ENCODE measurements at regions not wholly inside any gene's neighbourhood (a gene's known extent, or its start where the extent isn't known, plus 50 kb on each side); places are given as distances from the start of the nearest gene placed in this dataset.

DNA sequence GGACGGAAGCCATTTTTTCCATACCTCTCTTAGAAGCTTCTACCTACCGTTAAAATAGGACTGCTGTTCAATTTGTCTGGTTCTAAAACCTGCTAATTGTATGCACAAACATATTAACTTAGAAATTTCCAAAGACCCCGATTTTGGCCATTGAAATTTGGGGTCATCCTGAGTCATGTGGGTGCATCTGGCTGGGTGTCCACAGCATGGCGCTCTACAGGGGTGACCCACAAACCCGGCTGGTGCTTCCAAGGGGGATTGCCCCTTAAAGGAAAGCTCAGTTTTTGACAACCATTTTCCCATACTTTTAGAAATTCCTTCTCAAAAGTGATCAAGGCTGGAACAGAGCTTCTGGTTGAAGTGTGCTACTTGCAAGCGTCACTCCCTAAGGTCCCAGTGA, 83.9 kb upstream of the EIF5 start:
- Histone ChIP-seq H3K9me3 (replicated peaks) (no peaks in the 10 kb centered on the region; the same call in 1 of the 2 replicates), H3K27ac (no peak overlapping the region), H3K4me1 (replicated peaks) (peaks cover 17% of the 10 kb centered on the region), H3K4me3 (no peak overlapping the region), H3K36me3 (no peaks in the 10 kb centered on the region), H3K27me3 (replicated peaks) (no peaks in the 10 kb centered on the region)
- DNase-seq (ENCODE audit: low read depth in 1 of 2, low spot score in 2 of 2) = no peak

DNA sequence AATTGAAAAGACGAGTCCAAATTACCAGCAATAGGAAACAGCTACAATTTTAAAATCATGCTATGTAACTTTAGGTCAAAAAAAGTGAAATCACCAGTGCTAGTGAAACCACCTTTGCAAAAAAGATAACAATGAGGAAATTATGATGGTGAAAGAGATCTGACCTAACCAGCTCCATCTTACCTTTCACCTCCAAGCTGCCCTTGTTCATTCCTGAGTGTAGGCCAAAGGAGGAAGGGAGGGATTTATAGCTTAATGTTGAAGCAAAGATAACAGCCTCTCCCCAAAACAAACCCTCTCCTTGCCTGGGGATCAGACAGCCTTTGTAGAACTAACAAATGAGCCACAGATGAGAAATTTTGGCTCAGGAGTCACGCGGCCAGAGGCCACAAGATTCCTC, 83.2 kb upstream of the EIF5 start:
- no peaks in the 10 kb centered on the region for H3K27me3 ChIP-seq (replicated peaks)
- no peak for DNase-seq (ENCODE audit: low read depth in 1 of 2, low spot score in 2 of 2)
- H3K4me1 ChIP-seq (replicated peaks) = peaks cover 10% of the 10 kb centered on the region
- no peaks in the 10 kb centered on the region for H3K36me3 ChIP-seq
- H3K4me3 ChIP-seq = no peak overlapping the region
- no peaks in the 10 kb centered on the region; the same call in 1 of the 2 replicates for H3K9me3 ChIP-seq (replicated peaks)
- H3K27ac ChIP-seq = no peak overlapping the region

DNA sequence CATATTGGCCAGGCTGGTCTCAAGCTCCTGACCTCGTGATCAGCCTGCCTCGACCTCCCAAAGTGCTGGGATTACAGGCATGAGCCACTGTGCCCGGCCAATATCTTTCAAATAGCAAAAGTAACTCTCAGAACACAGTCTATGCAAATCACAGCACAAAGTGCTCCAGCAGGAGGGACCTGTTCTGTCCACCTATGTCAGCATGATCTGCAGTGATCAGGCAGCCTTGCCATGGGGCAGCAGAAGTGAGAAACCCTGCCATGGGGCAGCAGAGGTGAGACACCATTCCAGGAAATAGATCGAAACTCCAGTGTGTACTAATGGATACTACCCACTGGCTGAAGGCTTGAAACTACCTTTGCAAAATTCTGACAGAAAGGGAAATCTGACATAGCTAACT, 78.5 kb upstream of the EIF5 start:
- H3K27me3 ChIP-seq (replicated peaks) = no peaks in the 10 kb centered on the region
- peaks cover 13% of the 10 kb centered on the region for H3K4me1 ChIP-seq (replicated peaks)
- H3K4me3 ChIP-seq = no peak overlapping the region
- H3K9me3 ChIP-seq (replicated peaks) = no peaks in the 10 kb centered on the region; the same call in 1 of the 2 replicates
- DNase-seq (ENCODE audit: low read depth in 1 of 2, low spot score in 2 of 2) = no peak
- no peak overlapping the region for H3K27ac ChIP-seq
- H3K36me3 ChIP-seq = no peaks in the 10 kb centered on the region

DNA sequence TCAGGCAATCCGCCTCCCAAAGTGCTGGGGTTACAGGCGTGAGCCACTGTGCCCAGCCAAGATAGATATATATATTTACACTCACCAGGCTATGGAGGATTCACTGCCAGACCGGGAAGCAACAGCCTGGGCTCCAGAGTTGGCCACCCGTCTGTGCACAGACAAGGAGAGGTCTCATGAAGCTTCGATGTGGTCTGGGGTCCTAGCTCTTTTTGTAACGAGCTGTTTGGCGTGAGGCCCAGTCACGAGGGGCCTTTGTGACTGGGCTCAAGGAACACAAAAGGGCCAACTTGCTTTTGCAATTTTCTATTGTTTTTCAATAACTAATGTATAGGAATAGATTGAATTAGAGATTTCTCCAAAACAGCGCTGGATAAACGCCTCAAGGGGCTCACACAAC, 77.6 kb upstream of the EIF5 start:
- Histone ChIP-seq H3K27ac (no peak overlapping the region), H3K36me3 (no peaks in the 10 kb centered on the region), H3K4me3 (no peak overlapping the region), H3K4me1 (replicated peaks) (peaks cover 17% of the 10 kb centered on the region), H3K27me3 (replicated peaks) (no peaks in the 10 kb centered on the region), H3K9me3 (replicated peaks) (no peaks in the 10 kb centered on the region; the same call in 1 of the 2 replicates)
- DNase-seq (ENCODE audit: low read depth in 1 of 2, low spot score in 2 of 2) = no peak

DNA sequence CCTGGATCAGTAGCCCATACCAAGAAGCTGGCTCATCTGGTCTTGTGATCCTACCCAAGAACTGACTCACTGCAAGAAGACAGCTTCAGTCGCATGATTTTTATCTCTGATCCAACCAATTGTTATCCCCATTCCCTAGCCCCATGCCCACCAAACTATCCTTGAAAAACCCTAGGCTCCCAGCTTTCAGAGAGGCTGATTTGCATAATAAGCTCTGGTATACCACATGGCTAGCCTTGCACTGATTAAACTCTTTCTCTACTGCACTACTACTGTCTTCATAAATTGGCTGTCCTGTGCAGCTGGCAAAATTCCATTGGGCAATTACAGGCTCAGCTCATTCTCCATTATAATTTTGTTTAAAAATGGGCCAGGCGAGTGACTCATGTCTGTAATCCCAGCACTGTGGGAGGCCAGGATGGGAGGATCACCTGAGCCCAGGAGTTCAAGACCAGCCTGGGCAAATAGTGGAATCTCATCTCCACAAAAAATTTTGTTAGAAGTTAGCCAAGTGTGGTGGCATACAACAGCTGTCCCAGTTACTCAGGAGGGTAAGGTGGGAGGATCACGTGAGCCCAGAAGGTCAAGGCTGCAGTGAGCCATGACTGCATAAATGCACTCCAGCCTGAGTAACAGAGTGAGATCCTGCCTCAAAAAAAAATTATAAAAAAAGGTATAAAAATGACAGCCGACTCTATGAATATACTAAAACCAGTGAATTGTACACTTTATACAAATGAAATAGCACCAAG, 76.7 kb upstream of the EIF5 start:
- peaks cover 24% of the 10 kb centered on the region for H3K4me1 ChIP-seq (replicated peaks)
- H3K4me3 ChIP-seq = no peak overlapping the region
- no peak overlapping the region for H3K27ac ChIP-seq
- H3K36me3 ChIP-seq = no peaks in the 10 kb centered on the region
- H3K9me3 ChIP-seq (replicated peaks) = no peaks in the 10 kb centered on the region
- H3K27me3 ChIP-seq (replicated peaks) = no peaks in the 10 kb centered on the region
- DNase-seq (ENCODE audit: low read depth in 1 of 2, low spot score in 2 of 2) = peak in 1 of 2 experiments; percentile 11

DNA sequence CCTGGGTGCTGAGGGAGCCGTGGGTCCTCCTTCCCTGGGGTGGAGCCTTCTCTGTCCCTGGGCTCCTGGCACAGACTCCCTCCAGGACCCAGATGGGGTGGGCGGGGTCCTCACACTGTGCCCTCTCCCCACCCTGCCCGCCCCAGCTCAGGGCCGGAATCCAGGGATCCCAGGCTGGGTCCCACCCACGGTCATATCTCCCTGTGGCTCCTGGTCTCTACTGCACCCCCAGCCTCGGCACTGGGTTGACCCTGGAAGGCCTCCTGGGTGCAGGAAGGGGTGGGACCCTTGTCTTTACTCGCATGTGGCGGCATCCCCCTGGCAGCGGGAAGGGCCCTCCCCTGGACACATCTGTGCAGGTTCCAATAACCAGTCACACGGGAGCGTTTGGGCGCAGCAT, 75.8 kb upstream of the EIF5 start:
- H3K4me3 ChIP-seq = no peak overlapping the region
- no peaks in the 10 kb centered on the region for H3K27me3 ChIP-seq (replicated peaks)
- H3K27ac ChIP-seq = no peak overlapping the region
- no peaks in the 10 kb centered on the region for H3K9me3 ChIP-seq (replicated peaks)
- peaks cover 24% of the 10 kb centered on the region for H3K4me1 ChIP-seq (replicated peaks)
- no peaks in the 10 kb centered on the region for H3K36me3 ChIP-seq
- no peak for DNase-seq (ENCODE audit: low read depth in 1 of 2, low spot score in 2 of 2)

DNA sequence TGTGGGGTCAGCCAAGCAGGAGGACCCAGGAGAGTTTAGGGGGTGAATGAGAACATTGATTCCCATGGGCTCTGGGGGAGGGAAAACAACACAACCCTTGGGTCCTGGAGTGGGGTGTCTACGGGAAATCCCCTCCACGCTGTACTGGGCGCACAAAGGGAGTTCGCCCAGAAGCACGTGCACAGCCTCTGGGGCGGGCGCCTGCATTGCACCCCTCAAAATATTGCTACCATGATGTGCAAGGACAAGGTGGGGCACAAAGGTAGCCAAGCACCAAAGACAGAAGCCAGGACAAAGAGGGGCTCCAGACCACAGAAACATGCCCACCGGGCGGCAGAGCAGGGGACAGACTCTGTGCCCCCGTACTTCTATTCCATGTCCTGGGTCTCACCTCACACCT, 74.9 kb upstream of the EIF5 start:
- Histone ChIP-seq H3K27me3 (replicated peaks) (no peaks in the 10 kb centered on the region), H3K4me1 (replicated peaks) (peaks cover 24% of the 10 kb centered on the region), H3K9me3 (replicated peaks) (no peaks in the 10 kb centered on the region), H3K27ac (no peak overlapping the region), H3K36me3 (no peaks in the 10 kb centered on the region), H3K4me3 (no peak overlapping the region)
- DNase-seq (ENCODE audit: low read depth in 1 of 2, low spot score in 2 of 2) = no peak

DNA sequence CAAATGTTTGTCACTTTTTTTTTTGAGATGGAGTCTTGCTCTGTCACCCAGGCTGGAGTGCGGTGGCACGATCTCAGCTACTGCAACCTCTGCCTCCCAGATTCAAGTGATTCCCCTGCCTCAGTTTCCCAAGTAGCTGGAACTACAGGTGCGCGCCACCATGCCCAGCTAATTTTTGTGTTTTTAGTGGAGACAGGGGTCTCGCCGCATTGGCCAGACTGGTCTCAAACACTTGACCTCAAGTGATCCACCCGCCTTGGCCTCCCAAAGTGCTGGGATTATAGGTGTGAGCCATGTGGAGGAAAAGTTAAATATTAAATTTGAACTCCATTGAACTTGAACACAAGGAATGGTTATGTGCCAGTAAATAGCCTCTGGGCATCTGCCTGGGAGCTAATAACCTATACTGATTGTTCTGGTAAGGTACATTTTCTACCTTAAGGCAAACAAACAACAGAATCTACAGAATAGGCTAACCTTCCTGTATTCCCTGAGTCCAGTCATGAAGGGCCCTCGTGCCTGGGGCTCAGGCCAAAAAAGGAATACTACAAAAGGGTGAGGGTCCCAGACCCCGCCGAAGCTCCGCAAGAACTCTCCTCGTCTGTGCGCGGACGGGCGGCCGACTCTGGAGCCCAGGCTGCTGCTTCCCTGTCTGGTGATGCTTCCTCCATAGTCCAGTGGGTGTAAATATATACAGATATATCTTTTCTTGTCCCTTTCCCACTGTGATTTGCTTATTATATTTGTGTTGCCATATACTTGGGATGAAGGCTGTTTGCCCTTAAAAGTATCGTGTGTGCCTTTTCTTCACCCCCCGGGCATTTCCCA, 74.0 kb upstream of the EIF5 start:
- Histone ChIP-seq H3K27ac (peak overlapping the region; percentile 72), H3K9me3 (replicated peaks) (no peaks in the 10 kb centered on the region), H3K36me3 (no peaks in the 10 kb centered on the region), H3K4me3 (peak overlapping the region; percentile 42), H3K4me1 (replicated peaks) (peaks cover 24% of the 10 kb centered on the region), H3K27me3 (replicated peaks) (no peaks in the 10 kb centered on the region)
- DNase-seq (ENCODE audit: low read depth in 1 of 2, low spot score in 2 of 2) = no peak

DNA sequence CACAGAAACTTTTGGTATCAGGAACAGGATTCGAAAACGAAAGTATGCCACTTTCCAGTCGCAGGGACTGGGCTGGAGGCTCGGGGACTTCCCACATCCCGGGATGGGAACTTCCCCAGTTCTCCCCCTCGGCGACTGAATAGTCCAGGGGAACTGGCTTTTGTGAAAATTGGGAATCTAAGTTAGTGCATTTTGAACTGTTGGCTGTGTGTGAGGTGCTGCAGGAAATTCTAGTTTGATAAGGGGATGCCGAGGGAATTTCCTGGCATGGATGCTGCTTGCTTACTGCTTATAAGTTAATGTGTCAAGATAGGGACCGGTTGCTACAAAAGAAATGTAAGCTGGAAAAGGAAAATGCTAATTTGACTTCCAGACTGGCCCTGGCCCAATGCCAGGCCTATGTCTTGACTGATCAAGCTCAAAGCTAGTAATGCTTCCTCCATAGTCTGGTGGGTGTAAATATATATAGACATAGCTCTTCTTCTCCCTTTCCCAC, 73.4 kb upstream of the EIF5 start:
- H3K27ac ChIP-seq = peak overlapping the region; percentile 72
- H3K27me3 ChIP-seq (replicated peaks) = no peaks in the 10 kb centered on the region
- no peaks in the 10 kb centered on the region for H3K36me3 ChIP-seq
- no peaks in the 10 kb centered on the region for H3K9me3 ChIP-seq (replicated peaks)
- peaks cover 24% of the 10 kb centered on the region for H3K4me1 ChIP-seq (replicated peaks)
- DNase-seq (ENCODE audit: low read depth in 1 of 2, low spot score in 2 of 2) = peak; percentile 68 to 82
- H3K4me3 ChIP-seq = peak overlapping the region; percentile 42

DNA sequence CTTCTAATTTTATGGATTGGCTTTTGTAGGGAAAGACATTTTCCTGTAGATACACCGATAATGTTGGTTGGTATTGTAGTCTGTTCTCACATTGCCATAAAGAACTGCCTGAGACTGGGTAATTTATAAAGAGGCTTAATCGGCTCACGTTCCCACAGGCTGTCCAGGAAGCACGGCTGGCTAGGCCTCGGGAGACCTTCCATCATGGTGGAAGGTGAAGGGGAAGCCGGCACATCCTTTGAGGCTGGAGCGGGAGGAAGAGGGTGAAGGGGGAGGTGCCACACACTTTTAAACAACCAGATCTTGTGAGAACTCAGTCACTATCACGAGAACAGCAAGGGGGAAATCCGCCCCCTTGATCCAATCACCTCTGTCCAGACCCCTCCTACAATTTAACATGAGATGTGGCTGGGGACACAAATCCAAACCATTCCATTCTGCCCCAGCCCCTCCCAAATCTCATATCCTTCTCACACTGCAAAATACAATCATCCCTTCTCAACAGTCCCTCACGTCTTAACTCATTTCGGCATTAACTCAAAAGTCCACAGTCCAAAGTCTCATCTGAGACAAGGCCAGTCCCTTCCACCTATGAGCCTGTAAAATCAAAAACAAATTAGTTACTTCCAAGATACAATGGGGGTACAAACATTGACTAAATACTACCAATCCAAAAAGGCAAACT, 66.7 kb upstream of the EIF5 start:
- Histone ChIP-seq H3K36me3 (no peaks in the 10 kb centered on the region), H3K4me3 (no peak overlapping the region), H3K27me3 (replicated peaks) (no peaks in the 10 kb centered on the region), H3K9me3 (replicated peaks) (no peaks in the 10 kb centered on the region), H3K27ac (no peak overlapping the region), H3K4me1 (replicated peaks) (no peaks in the 10 kb centered on the region)
- DNase-seq (ENCODE audit: low read depth in 1 of 2, low spot score in 2 of 2) = no peak

DNA sequence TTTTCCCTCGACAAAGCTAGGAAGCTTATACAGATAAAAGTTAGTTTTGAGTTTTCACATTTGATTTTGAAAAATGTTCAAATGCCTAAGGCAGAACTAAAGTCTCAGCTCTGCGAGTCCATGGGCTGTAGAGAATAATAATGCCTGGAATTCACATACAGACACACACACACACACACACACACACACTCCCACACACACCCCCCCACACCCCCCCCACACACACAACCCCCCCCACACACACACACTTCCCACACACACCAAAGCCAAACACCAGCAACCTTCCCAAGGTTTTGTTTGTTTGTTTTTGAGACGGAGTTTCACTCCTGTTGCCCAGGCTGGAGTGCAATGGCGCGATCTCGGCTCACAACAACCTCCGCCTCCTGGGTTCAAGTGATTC, 62.8 kb upstream of the EIF5 start:
- Histone ChIP-seq H3K27ac (no peak overlapping the region), H3K9me3 (replicated peaks) (no peaks in the 10 kb centered on the region), H3K27me3 (replicated peaks) (no peaks in the 10 kb centered on the region), H3K4me1 (replicated peaks) (no peaks in the 10 kb centered on the region), H3K4me3 (no peak overlapping the region), H3K36me3 (no peaks in the 10 kb centered on the region)
- no peak for DNase-seq (ENCODE audit: low read depth in 1 of 2, low spot score in 2 of 2)

DNA sequence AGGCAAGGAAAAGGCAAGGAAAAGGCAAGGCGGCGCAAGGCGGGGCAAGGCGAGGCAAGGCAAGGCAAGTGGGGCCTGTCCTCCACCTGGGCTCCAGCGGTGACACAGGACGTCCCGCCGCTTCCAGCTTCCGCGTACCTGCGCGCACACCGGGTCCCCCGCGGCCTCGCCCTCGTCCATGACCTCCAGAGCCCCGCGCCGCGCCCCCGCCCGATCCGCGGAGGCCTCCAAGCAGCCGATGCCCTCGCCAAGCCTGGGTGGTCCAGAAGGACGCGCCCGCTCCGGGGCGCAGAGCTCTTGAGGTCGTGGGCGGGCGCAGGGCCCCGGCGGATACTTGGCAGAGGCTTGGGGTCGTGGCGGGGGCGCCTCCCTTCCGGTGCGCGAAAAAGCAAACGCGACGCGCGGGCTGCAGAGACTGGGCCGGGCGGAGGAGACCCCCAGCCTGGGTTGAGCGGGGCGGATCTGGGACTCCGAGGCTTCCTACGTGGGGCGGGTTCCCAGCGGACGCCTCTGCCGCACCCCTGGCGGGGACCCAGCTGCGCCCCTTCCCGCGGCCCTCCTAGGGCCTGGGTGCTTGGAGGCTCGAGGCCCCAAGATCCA, 60.8 kb upstream of the EIF5 start:
- H3K27ac ChIP-seq = no peak overlapping the region
- no peak for DNase-seq (ENCODE audit: low read depth in 1 of 2, low spot score in 2 of 2)
- H3K36me3 ChIP-seq = no peaks in the 10 kb centered on the region
- H3K4me3 ChIP-seq = no peak overlapping the region
- H3K9me3 ChIP-seq (replicated peaks) = no peaks in the 10 kb centered on the region
- H3K4me1 ChIP-seq (replicated peaks) = no peaks in the 10 kb centered on the region
- no peaks in the 10 kb centered on the region for H3K27me3 ChIP-seq (replicated peaks)

DNA sequence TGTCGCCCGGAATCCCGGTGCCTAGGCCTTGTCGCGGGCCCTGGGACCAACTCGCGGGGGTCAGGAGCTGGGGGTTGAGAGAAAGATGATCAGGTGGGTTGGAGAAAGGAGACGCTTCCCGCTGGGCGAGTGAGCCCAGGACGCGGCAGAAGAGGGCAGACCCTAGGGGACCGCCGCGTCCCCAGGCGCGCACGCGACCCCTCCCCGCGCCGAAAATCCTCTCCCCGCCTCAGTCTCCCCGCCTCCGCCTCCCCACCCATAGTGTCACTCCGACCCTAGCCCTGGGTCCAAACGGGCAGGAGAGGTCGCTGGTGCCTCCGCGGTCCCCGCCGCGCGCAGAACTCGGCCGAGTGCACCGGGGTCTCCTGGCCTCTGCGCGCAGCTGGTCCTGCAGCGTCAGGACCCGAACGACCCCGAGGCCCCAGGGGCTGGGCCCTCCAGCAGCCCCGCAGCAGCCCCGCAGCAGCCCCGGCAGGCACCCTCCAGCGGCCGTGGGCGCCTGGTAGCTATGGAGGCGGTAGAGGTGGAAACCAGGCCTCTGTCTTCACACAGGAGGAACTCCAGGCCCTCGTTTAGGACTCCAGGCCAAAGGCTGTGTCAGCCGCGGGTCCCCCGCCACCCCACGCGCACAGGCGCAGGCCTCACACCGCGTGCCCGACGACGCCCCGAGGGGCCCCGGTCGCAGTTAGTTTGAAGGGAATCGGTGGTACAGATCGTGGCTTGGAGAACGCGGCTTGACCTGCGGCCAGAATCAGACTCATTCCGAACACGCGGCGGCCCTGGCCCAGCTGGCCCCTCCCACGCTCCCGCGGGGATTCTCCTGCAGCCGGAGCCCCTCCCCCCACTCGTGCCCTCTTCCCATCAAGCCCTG, 60.1 kb upstream of the EIF5 start:
- Histone ChIP-seq H3K9me3 (replicated peaks) (no peaks in the 10 kb centered on the region), H3K27ac (no peak overlapping the region), H3K4me1 (replicated peaks) (no peaks in the 10 kb centered on the region), H3K4me3 (no peak overlapping the region), H3K27me3 (replicated peaks) (no peaks in the 10 kb centered on the region), H3K36me3 (no peaks in the 10 kb centered on the region)
- DNase-seq (ENCODE audit: low read depth in 1 of 2, low spot score in 2 of 2) = no peak
